Activated naive CD8-positive, alpha-beta T cell treated with anti-CD3 and anti-CD28 coated beads, Interleukin-2, amount 50 U/mL, for 16 hours (primary cell): ENCODE measurements at regions not wholly inside any gene's neighbourhood (a gene's known extent, or its start where the extent isn't known, plus 50 kb on each side); places are given as distances from the start of the nearest gene placed in this dataset.
"Not testable (repeated sequence)": the region's sequence is repeated elsewhere in the genome, so short reads cannot be mapped to it uniquely, and the experiment has no call there.

ENCODE experiments used
- DNase-seq: peaks from one replicate; pipeline ENCODE4 v3.0.0-alpha.2; 2020; ENCODE audit warnings: low read depth, low spot score

DNA sequence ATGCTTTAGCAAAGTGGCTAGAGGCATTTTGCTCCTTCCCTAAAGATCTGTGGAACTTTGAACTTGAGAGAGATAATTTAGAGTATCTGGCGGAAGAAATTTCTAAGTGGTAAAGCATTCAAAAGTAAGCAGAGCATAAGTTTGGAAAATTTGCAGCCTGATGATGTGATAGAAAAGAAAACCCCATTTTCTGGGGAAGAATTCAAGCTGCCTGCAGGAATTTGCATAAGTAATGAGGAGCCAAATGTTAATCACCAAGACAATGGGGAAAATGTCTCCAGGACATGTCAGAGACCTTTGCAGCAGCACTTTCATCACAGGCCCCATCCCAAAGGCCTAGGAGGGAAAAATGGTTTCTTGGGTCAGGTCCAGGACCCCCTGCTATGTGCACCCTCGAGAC is 519.5 kb downstream of the IRS1 start:
- not testable (repeated sequence) for DNase-seq

GRCh38 chr2:226275215-226275614 is 524.4 kb downstream of the IRS1 start:
- DNase-seq, result no peak

DNA sequence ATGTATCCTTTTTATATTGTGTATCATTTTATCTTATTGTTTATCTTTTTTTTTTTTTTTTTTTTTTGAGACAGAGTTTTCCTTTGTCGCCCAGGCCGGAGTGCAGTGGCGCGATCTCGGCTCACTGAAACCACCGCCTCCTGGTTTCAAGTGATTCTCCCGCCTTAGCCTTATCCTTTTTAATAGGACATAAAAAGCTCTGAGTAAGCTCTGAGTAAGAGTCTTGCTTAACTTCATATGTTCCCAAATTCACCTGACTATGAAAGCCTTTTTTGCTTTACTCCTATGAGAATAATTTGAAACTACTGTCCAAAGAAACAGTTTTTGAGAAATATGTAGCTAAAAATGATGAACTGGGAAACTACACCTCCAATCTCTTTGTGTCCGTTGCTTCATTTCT is 525.5 kb downstream of the IRS1 start:
- DNase-seq, result no peak

- no peak for DNase-seq
Measured at GRCh38 chr2:226273440-226273839, 526.2 kb downstream of the IRS1 start.

- DNase-seq, result no peak
Measured at GRCh38 chr2:226272435-226272834, 527.2 kb downstream of the IRS1 start.

DNA sequence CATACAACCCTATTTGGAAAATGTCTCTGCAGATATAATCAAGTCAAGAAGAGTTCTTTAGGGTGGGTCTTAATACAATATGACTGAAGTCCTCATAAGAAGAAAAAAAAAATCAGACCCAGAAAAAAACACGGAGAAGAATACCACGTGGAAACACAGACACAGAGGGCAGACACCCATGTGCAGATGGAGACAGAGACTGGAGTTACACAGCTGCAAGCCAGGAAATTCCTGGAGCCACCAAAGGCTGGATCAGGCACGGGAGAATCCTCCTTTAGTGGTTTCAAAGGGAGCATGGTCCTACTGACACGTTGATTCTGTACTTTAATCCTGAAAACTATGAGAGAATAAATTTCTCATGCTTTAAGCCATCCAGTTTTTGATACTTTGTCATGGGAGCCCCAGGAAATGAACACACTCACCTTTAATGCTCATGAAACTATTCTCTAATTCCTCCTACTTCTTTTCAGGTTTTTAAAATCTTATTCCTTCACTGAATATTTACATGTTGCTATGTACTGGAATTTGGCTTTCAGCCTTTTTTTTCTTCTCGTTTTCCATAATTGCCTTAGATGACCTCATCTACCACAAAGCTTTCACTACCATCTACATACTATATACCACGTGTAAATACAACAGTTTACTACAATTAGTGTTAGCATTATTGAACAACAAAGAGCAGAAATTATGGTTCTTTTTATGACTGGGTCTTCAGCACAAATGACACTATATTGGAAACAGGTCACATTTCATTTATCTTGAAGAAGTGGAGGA is 529.1 kb downstream of the IRS1 start:
- DNase-seq, result no peak

DNA sequence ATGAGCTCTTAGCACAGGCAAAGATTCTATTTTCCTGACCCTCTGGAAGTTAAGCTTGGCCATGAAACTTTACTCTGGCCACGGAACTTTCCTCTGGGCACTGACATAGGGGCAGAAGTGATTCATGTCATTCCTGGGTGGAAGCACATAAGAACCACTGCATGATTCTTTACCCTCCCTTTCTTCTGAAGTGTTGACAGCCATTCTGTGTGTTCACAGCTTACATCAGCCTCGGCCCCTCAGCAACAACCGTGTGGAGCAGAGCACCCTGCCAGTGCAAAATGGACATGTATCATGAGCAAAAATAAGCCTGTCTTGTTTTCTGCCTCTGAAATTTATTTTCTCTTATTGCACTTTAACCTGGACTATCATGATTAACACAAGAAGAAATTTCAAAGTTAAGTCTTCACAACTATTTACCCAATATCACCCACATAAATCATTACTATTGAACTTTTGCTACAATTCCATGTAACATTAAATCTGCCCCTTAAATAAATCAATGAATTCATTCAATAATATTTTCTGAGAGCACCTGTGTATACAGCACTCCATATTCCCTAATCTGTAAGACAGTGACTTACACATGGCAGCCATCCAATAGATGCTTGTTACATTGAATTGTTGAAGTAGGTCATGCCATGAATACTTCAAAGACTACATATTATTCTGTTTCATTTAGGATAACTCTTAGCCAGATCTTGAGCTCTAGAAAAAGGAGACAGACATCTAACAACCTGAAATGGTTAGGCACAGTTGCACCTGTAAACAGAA is 531.9 kb downstream of the IRS1 start:
- DNase-seq, result no peak

- DNase-seq, result no peak
Measured at GRCh38 chr2:226256709-226257376, 542.8 kb downstream of the IRS1 start.

- no peak for DNase-seq
Measured at GRCh38 chr2:226256237-226256636, 543.4 kb downstream of the IRS1 start.

DNA sequence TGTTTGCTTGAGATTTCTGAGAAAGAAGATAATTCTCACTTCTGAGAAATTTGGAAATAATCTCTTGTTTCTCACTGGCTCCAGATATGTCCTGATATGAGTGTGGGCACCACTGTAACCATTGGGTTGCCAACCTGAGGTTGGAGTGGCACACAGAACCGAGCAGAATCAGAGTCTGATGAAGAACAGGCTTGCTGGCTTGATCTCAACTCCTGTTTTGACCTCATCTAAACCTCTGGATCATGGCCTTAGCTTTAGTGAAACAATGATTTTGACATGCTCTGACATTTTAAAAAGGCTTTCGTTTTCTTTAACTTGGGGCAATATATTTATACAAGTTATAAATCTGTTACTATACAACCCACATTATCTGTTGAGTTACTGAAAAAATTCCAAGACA is 548.0 kb downstream of the IRS1 start:
- DNase-seq, result no peak

DNA sequence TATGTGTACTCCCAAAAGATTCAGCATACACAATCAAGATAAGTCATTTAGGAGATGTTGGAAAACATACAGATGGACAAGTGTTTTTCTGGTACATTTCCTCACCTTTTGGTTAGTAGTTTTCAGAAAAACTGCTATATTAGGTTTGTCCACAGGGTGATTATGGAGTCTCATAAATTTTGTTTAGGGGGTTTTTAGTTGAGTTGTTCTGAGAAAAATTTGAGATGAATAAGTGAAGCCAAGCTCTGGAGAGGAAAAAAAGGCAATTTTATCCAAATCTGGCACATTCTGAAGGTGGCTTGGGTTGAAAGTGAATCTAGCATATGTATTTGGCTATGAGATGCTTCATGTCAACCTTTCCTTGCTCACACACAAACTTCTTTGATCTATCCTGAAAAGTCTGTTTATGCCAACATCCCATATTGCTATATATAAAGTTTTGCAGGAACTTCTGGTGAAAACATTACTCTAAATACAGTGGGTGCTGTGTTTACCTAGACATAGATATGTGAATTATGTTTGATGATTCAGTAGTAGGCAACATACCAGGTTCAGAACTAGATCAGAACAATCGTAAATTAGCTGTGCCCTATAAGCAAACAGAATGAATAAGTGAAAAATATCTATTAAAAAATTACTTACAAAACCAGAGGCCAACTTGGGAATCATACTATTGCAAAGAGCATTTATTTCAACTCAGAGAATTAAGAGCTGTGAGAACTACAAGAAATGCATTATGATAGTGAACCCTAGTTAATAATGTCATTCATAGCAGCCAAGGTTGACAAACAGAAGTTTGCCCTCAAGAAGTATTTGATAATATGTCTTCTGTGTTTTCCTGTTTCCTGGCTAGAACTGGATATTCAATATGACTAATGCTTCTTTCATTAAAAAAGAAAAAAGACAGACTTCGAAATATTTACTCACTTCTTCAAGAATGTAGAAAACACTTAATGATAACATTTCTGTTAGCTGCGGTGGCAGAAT is 552.0 kb downstream of the IRS1 start:
- no peak for DNase-seq

DNA sequence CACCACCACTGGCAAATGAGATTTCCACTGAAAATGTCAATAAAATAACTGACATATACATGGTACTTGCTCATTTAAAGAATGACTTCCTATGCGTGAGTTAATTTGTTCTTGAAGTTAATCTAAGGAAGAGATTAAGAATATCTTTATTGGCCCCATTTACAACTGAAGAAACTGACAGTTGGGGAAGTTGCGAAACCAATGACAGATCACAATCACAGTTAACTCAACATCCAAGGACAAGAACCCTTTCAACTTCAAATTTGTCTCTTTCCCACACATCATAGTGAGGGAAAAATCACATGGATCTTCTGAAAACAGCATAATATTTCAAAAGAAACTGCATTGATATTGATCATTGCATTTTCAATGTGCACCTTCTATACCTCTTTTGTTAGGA is 565.4 kb downstream of the IRS1 start:
- no peak for DNase-seq

DNA sequence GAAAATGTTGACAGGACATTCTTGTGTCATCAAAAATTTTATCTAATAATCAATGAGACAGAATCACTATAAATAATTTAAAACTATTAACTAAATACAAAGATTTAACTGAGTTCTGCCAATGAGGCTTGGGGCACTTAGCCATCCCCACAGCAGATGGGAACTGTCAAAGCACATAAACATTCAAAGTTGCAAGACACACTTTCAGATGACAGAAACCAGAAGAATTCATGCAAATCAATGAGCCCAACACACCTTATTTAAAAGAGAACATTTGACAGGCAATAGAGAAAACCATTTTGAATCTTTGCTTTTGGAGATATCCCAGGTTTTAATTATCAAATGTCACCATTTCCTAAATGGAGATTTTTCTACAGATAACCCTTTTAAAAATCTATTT is 566.2 kb downstream of the IRS1 start:
- no peak for DNase-seq

- DNase-seq, result no peak
Measured at GRCh38 chr2:226228080-226228479, 571.5 kb downstream of the IRS1 start.

GRCh38 chr2:226227341-226227740 is 572.3 kb downstream of the IRS1 start:
- DNase-seq, result no peak

- no peak for DNase-seq
Measured at GRCh38 chr2:226223704-226224103, 575.9 kb downstream of the IRS1 start.

DNA sequence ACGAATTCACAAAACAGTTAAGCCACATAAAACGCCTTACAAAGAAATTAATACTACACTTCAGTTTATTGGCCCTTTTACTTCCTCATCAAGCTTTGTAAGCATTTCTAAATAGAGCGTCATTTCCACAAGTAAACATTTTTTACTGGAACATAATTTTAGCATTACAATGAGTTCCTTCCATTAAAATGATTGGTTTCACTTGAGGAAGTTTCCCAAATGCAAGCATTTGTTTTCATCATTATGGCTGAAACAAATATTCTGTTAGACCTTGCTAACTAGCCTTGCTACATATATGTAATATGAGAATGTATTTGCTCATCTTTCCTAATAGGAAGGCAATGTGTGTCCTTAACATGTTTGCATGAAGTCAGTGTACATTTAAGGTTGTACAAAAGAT is 579.1 kb downstream of the IRS1 start:
- no peak for DNase-seq

- no peak for DNase-seq
Measured at GRCh38 chr2:226217191-226217590, 582.4 kb downstream of the IRS1 start.

GRCh38 chr2:226216575-226216974 is 583.0 kb downstream of the IRS1 start:
- DNase-seq, result no peak

DNA sequence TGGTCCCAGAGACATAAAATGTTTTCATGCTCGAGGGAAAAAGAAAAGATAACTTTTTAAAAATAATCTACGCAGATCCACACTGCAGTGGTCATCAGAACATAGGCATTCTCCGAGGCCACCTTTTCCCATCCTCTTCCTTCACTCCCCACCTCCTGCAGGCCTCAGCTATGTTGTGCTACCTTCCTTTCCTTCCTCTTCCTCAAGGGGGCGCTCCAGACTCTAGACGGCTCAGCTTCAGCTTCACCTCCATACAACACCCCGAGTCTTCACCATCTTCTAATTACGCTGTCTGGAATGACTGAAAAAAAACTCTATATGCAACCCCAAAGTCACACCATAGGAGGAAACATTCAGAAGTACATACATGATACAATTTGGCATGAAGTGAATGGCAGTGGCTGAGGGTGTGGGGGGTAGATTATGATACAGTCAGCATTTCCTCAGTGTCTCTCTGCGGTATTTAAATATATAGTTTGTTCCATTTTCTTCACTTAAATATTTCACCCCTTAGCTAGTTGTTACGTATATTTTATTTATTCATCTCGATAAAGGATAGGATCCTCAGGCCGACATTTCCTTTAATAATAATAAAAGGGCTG is 583.6 kb downstream of the IRS1 start:
- peak; percentile 21 for DNase-seq

GRCh38 chr2:226213717-226214116 is 585.9 kb downstream of the IRS1 start:
- DNase-seq, result no peak
